H1 (cell line): ENCODE measurements at regions not wholly inside any gene's neighbourhood (a gene's known extent, or its start where the extent isn't known, plus 50 kb on each side); places are given as distances from the start of the nearest gene placed in this dataset.

Experiments used
- CHD7 ChIP-seq: fragments of 300-600 bp; sonication (generic); IDR thresholded peaks from 2 replicates; pipeline ENCODE4 v1.7.1; 2012; ENCODE audit warnings: low read length, moderate library complexity, mild to moderate bottlenecking, inconsistent platforms; ENCODE audit not compliant: insufficient replicate concordance
- MAX ChIP-seq: IDR thresholded peaks from 2 replicates; pipeline ENCODE4 v1.6.1; 2012; ENCODE audit warnings: inconsistent platforms
- RAD21 ChIP-seq, 2 experiments: IDR thresholded peaks in 1 of 2; conservative IDR thresholded peaks in 1 of 2; 2 replicates each; pipeline ENCODE4 v1.6.1; 2011; ENCODE audit warnings: low read depth in 2 of 2, low read length in 2 of 2, improper control_type of control experiment in 1 of 2, inconsistent platforms in 1 of 2, mild to moderate bottlenecking in 1 of 2, moderate library complexity in 1 of 2
- SAP30 ChIP-seq: fragments of 300-600 bp; sonication (generic); IDR thresholded peaks from 2 replicates; pipeline ENCODE4 v1.7.1; 2012; ENCODE audit warnings: low read length, moderate library complexity, mild to moderate bottlenecking, inconsistent platforms; ENCODE audit not compliant: insufficient read depth, insufficient replicate concordance
- SUZ12 ChIP-seq: fragments of 200-600 bp; sonication (generic); IDR thresholded peaks from 2 replicates; pipeline ENCODE4 v1.6.1; 2012; ENCODE audit warnings: mild to moderate bottlenecking, inconsistent platforms, low read length, moderate library complexity, mixed read lengths
- ZNF274 ChIP-seq: IDR thresholded peaks from 2 replicates; pipeline ENCODE4 v1.7.0; 2012; ENCODE audit warnings: low read length, borderline replicate concordance; ENCODE audit errors: extremely low read depth

- TF ChIP-seq MAX (no peak), SAP30 (no peak), SUZ12 (no peak), RAD21 (IDR thresholded peaks at IDR 0.05 in 1 of 2, conservative IDR thresholded peaks at IDR 0.05 in 1 of 2; ENCODE audit: low read depth in 2 of 2, low read length in 2 of 2) (no peak), ZNF274 (no peak), CHD7 (no peak)
These were observed 329.3 kb downstream of the BARHL2 start (continued) for GRCh38 chr1:90387805-90388204.
